ENCODE measurements at regions not wholly inside any gene's neighbourhood (a gene's known extent, or its start where the extent isn't known, plus 50 kb on each side); places are given as distances from the start of the nearest gene placed in this dataset.

DNA sequence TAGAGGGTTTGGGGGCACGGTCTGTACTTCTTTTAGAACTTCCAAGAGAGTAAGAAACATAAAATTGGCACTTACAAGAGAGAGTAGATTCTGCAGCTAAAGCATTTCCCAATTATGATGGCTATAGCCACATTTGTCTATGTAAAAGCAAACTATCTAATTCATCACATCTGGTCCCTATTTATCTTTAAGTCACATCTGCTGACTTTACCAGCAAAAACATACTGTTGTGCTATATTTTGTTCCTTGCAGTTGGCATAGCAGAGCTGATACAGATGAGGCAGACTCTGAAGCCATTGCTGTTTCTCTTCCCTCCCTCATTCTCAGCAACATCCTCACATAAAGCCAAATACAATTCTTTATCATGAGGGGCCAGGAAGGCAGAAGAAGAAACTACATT, 1533.5 kb upstream of the RAG2 start:
- no peak for TF ChIP-seq SRF (IDR thresholded peaks at IDR 0.05; ENCODE audit: low read depth)
- no peak for TF ChIP-seq RAD21 (IDR thresholded peaks at IDR 0.05; ENCODE audit: low read depth)
